GM18517 (cell line): ENCODE measurements at regions not wholly inside any gene's neighbourhood (a gene's known extent, or its start where the extent isn't known, plus 50 kb on each side); places are given as distances from the start of the nearest gene placed in this dataset.
A peak's percentile ranks its signal among the peaks of the same experiment; 100 is the strongest.

Experiments used
- ATAC-seq: cut with Tn5 transposase; IDR thresholded peaks from one replicate; pipeline ENCODE4 v1.9.1; 2021; ENCODE audit warnings: mild to moderate bottlenecking, moderate library complexity; ENCODE audit not compliant: unreplicated experiment

GRCh38 chr4:129167640-129168260, 71.8 kb downstream of the C4orf33 start:
- ATAC-seq, result no peak

- ATAC-seq, result no peak
Observed at GRCh38 chr4:129172181-129172580, 76.2 kb downstream of the C4orf33 start.

GRCh38 chr4:129176864-129177263, 80.9 kb downstream of the C4orf33 start:
- peak; percentile 60 for ATAC-seq

GRCh38 chr4:129179276-129179675, 83.3 kb downstream of the C4orf33 start:
- no peak for ATAC-seq

- no peak for ATAC-seq
Observed at GRCh38 chr4:129189630-129190029, 93.7 kb downstream of the C4orf33 start.

GRCh38 chr4:129193357-129194100, 97.6 kb downstream of the C4orf33 start:
- no peak for ATAC-seq

- ATAC-seq, result no peak
Observed at GRCh38 chr4:129208481-129208880, 112.5 kb downstream of the C4orf33 start.

GRCh38 chr4:129213692-129214091, 117.7 kb downstream of the C4orf33 start:
- no peak for ATAC-seq

GRCh38 chr4:129218360-129218759, 122.4 kb downstream of the C4orf33 start:
- no peak for ATAC-seq

GRCh38 chr4:129218897-129219296, 122.9 kb downstream of the C4orf33 start:
- ATAC-seq, result no peak

GRCh38 chr4:129220254-129220653, 124.3 kb downstream of the C4orf33 start:
- ATAC-seq, result no peak

GRCh38 chr4:129223945-129224344, 128.0 kb downstream of the C4orf33 start:
- no peak for ATAC-seq

GRCh38 chr4:129230846-129231245, 134.9 kb downstream of the C4orf33 start:
- ATAC-seq, result no peak

- no peak for ATAC-seq
Observed at GRCh38 chr4:129231945-129232588, 136.1 kb downstream of the C4orf33 start.

GRCh38 chr4:129232589-129233337, 136.8 kb downstream of the C4orf33 start:
- ATAC-seq, result no peak

- no peak for ATAC-seq
Observed at GRCh38 chr4:129233691-129234090, 137.7 kb downstream of the C4orf33 start.

GRCh38 chr4:129236351-129236750, 140.4 kb downstream of the C4orf33 start:
- ATAC-seq, result no peak

- no peak for ATAC-seq
Observed at GRCh38 chr4:129239088-129239487, 143.1 kb downstream of the C4orf33 start.

GRCh38 chr4:129240816-129241215, 144.9 kb downstream of the C4orf33 start:
- ATAC-seq, result no peak

GRCh38 chr4:129246145-129246544, 150.2 kb downstream of the C4orf33 start:
- ATAC-seq, result no peak

- no peak for ATAC-seq
Observed at GRCh38 chr4:129246910-129247461, 151.0 kb downstream of the C4orf33 start.
